ENCODE measurements at regions not wholly inside any gene's neighbourhood (a gene's known extent, or its start where the extent isn't known, plus 50 kb on each side); places are given as distances from the start of the nearest gene placed in this dataset.
"Not testable (repeated sequence)": the region's sequence is repeated elsewhere in the genome, so short reads cannot be mapped to it uniquely, and the experiment has no call there.

DNA sequence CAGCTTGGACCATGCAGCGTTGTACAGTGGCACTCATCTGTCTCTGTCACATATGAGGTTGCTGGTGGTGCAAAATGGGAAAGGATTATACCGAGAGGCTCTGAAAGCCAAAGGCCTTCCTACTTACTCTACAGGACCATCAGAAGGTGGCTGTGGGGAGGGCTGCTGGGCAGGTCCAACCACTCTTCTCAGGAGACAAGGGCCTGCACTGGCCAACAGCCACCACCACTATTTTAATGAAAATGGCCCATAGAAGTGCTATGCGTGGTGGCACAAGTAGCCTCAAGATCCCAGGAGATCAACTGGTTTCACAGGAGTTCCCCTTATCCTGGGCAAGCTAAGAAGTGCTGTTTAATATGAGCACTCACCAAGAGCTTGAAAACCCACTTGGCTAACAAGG, 52.3 kb downstream of the MRPL57 start:
- DNase-seq (ENCODE audit: low read depth), result no peak

GRCh38 chr13:21229241-21230024, 53.0 kb downstream of the MRPL57 start:
- DNase-seq (ENCODE audit: low read depth), result no peak

- no peak for DNase-seq (ENCODE audit: low read depth)
Observed at GRCh38 chr13:21230516-21230915, 54.1 kb downstream of the MRPL57 start.

DNA sequence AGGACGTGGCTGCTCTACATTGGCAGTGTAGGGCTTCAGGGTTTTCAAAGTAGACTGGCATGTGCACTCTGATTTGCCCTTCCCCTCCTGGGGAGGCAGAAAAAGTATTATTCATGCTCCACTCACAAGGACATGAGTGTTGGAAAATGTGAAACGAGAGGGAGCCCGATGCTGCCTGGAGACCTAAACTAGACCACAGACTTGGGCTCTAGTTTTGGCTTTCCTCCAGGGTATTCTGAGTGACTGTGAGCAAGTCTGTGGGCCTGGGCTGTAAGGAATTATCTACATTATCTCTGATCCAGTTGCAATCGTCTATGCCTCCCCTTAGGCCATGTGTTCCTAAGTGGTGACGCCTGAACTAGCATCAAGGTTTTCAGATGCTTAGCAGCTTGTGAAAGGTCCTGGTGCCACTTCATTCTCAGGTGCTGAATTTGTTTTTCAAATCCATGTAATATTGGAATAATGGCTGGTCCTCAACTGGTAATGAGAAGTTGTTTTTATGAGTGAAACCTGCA, 55.0 kb downstream of the MRPL57 start:
- no peak for DNase-seq (ENCODE audit: low read depth)

DNA sequence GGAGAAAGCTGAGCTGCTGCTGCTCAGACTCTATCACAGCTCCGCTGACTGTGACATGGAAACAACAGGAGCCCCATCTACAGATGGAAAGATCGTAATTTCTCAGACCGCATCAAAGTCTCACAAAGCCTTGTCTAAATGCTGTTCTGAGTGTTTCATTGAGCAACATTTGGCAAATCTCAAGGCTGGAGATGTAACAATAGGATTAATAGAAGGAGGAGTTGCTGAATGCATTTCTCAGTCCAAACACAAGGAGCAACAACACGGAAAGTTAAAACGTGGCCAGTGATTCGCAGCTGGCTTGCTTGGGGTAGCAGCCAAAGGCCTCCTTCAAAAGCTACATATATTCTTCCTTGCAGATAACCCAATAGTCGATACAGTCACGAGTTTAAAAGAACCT, 55.7 kb downstream of the MRPL57 start:
- no peak for DNase-seq (ENCODE audit: low read depth)

GRCh38 chr13:21232599-21232998, 56.1 kb downstream of the MRPL57 start:
- no peak for DNase-seq (ENCODE audit: low read depth)

DNA sequence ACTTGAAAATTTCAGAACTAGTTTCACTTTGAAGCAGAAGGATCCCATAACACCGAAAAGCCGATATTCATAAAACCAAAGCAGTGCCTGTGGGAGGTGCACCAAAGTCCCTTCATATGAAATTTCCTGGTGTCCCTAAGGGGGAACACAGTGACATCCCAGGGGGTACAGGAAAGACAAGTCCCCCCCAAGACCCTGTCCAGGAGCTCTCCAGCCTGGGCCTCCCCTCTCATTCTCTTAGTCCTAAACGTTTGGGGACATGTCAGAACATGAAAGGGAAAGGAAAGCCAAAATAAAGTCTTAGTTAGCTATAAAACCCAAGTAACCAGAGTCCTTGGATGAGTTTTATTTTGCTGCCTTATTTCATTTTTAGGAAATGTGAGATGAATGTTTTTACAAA, 56.6 kb downstream of the MRPL57 start:
- DNase-seq (ENCODE audit: low read depth), result no peak

DNA sequence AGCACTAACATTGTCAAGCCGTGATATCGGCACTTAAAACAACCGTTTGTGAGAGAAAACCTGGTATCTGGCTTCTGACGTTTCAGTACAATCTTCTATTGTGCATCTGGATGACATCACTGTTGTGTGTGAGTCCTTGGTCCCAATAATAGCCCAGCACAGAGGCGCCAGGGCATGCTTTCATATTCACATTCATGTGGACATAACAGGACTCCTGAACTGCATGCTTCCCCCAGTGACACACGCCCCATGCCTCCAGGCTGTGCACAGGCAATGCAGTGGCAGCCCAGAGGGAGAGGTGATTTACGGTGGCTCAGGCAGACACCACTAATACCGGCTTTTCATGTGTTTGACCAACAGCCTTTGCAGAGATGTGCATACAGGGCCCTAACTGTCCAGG, 58.1 kb downstream of the MRPL57 start:
- DNase-seq (ENCODE audit: low read depth), result no peak

- no peak for DNase-seq (ENCODE audit: low read depth)
Observed at GRCh38 chr13:21235174-21235573, 58.7 kb downstream of the MRPL57 start.

- DNase-seq (ENCODE audit: low read depth), result no peak
Observed at GRCh38 chr13:21237081-21237480, 60.6 kb downstream of the MRPL57 start.

DNA sequence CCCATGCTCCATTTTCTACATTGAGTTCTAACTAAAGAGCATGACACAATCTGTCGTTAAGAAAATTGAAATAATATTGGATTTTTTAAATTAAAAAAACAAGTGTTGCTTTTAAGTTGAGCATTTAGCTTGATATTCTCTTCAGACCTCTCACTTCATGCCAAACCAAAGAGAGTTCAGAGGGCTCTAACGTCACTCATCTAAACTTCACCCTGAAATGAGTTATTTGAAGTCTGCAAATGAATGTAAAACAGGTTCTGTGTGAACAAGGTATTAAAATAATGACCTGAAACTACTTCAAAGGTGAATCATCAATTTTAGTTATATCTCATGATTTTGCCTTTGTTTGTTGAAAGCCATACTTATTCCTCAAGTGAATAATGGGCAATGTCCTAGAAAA, 61.8 kb downstream of the MRPL57 start:
- DNase-seq (ENCODE audit: low read depth), result no peak

DNA sequence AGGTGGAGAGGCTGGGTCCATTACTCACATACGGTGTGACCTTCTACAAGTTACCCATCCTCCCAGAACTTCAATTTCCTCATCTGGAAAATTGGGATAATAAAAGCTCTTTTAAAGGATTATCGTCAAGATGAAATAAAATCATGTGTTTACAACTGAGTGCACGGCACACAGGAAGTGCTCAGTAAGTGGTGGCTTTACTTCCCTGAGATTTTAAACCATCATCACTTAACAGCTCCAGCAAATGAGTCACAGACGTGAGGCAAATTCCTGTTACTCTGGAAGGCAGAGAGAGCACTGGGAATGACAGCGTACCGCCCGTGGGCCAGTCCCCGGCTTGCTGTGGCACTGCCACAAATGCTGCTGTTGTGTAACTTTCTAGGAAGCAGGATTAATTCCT, 64.1 kb downstream of the MRPL57 start:
- DNase-seq (ENCODE audit: low read depth), result no peak

- DNase-seq (ENCODE audit: low read depth), result no peak
Observed at GRCh38 chr13:21242236-21242635, 65.8 kb downstream of the MRPL57 start.

DNA sequence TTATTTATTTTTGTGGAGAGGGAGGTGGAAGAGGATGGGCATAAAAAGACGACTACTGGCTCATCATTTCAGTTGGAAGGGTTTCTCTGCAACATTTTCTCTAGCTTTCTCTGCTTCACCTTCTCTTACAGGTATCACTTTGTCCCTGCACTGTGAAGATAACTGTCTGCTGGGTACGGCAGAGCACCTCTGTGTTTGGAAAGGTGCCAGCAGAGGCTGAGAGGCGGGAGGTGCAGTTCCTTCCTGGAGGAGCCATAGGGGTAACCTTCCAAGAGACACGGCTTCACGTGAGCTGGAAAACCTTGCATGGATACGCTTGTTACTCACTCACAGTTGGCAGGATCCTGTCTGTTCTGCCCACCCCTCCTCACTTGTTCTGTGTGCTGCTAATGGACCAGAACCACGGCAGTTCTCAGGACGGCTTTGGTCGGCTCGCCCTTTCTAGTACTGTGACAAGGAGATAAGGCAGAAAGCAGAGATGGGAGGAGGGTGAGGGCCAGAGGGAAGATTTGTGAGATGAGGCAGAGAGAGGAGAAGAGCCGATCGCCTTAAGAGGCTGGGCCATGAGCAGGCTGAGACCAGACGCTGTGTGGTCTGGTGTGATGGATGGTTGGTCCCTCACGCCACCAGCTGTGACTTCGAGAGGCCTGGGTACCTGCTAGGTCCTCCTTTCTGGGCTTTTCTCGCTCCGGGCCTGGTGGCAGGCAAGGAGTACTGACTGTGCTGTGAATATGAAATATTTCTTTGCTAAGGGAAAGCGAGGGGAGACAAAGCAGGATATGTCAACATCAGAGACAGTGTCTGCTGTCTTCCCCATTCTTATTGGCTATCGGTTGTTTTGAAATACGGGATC, 66.8 kb downstream of the MRPL57 start:
- no peak for DNase-seq (ENCODE audit: low read depth)

DNA sequence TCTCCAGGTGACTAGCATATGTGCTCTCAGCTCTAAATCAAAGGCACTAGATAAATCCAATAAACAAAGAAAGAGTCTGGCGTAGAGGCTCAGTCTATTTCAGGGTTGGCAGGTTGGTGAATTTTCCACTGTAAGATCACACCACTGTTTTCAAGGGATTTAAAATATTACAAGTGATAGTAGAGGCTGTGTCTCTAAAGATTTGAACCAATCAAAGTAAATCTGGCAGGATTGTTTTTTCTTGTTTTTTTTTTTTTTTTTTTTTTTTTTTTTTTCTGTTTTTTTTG, 67.4 kb downstream of the MRPL57 start:
- DNase-seq (ENCODE audit: low read depth), result not testable (repeated sequence)

GRCh38 chr13:21246761-21247452, 70.4 kb downstream of the MRPL57 start:
- DNase-seq (ENCODE audit: low read depth), result no peak

DNA sequence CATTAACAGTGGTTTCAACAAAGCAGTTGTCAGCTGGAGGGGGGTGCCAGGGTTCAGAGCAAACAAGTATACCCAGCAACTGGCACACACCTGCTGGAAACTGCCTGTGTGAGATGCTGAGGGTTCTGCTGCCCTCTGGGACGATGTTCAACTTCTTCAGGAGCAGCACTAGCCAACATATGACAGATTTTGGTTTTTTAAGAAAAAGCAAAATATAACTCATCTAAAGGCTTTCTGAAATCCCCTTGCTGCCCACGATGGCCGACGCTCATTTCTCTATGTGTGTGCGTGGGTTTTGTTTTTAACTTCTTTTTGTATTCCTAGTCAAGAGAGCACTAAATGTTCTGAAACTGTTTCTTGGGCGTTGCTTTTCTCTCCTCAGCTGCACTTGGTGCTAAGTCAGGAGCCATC, 79.9 kb downstream of the MRPL57 start:
- no peak for DNase-seq (ENCODE audit: low read depth)

- DNase-seq (ENCODE audit: low read depth), result no peak
Observed at GRCh38 chr13:21256891-21257290, 80.4 kb downstream of the MRPL57 start.

DNA sequence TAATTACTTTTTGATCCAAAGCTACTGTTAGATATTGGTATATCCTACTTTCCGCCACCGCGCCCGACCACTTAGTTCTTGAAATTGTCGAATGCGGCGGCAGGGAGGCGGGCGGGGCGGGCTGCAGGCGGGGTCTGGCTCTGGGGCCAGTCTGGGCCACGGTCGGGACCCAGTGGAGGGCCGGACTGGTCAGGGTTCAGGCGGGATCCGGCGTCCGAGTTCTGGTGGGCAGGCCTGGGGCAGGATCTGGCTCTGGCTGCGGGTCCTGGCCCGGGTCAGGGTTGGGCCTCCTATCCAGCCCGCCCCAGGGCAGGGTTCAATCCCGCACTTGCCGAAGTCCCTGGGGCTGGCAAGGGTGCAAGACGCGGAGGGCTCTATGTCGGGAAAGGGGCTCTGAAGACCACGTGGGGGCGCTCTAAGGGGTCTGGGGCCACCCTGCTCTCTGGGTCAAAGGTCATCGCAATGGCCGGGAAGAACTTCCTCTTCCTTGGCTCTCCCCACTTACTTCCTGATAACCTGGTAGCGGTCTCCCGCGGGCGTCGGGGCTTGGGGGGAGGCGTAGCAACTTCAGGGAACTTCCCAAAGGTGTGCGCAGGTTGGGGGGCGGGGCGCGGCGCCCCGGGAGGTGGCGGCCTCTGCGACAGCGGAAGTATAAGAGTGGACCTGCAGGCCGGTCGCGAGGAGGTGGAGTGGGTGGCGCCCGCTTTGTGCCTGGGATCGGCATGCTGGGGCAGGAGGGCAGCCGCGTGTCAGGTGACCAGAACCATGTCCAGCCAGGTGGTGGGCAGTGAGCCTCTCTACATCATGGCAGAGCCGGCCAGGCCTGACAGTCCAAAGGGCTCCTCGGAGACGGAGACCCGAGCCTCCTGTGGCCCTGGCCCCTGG, 83.4 kb downstream of the MRPL57 start:
- no peak for DNase-seq (ENCODE audit: low read depth)

GRCh38 chr13:21260561-21261290, 84.3 kb downstream of the MRPL57 start:
- not testable (repeated sequence) for DNase-seq (ENCODE audit: low read depth)

Data from stimulated activated CD8-positive, alpha-beta memory T cell treated with anti-CD3 and anti-CD28 coated beads, Interleukin-7, amount 100 ng/mL, for 24 hours (primary cell).